ENCODE measurements at regions not wholly inside any gene's neighbourhood (a gene's known extent, or its start where the extent isn't known, plus 50 kb on each side); places are given as distances from the start of the nearest gene placed in this dataset.

- no peak for TF ChIP-seq CTCF (conservative IDR thresholded peaks at IDR 0.05; ENCODE audit: low read depth, low read length)
- TF ChIP-seq EZH2 (IDR thresholded peaks at IDR 0.05; ENCODE audit: borderline replicate concordance, low read depth, low read length, poor library complexity, severe bottlenecking) = no peak
Measured at GRCh38 chr4:63708661-63709060, 700.6 kb downstream of the TECRL start.

Measured in A673 (cell line).